C4-2B (cell line): ENCODE measurements at regions not wholly inside any gene's neighbourhood (a gene's known extent, or its start where the extent isn't known, plus 50 kb on each side); places are given as distances from the start of the nearest gene placed in this dataset.

Experiments used
- H3K27ac ChIP-seq: fragments of 450-650 bp; 2 replicates; pipeline ENCODE4 v1.5.1; 2017
- CTCF ChIP-seq: fragments of 450-650 bp; conservative IDR thresholded peaks from 2 replicates; pipeline ENCODE4 v1.5.1; 2017; ENCODE audit warnings: mild to moderate bottlenecking
- ZFX ChIP-seq: fragments of 450-650 bp; IDR thresholded peaks from 2 replicates; pipeline ENCODE4 v1.6.1; 2017

DNA sequence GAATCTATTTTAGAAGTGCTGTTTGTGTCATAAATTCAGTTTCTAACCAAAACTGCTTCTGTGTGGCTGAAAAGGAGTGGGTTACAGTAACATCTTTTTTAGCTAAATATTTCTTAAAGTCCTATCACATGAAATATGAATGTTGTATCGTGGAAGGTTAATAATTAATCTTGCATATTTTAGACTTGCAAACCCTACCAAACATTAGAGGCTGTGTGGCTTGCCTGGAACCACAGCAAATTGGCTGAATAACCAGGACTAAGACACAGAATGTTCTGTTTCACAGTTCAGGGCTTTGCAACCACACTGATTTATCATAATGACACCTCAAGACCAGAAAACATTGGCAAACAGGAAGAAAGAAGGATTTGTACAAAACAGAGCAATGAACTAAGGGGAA, 208.9 kb upstream of the CNTNAP5 start:
- TF ChIP-seq CTCF: no peak
- TF ChIP-seq ZFX: no peak
- no peak overlapping the region for H3K27ac ChIP-seq

GRCh38 chr2:123816928-123817327, 208.2 kb upstream of the CNTNAP5 start:
- TF ChIP-seq ZFX (no peak), CTCF (no peak)

DNA sequence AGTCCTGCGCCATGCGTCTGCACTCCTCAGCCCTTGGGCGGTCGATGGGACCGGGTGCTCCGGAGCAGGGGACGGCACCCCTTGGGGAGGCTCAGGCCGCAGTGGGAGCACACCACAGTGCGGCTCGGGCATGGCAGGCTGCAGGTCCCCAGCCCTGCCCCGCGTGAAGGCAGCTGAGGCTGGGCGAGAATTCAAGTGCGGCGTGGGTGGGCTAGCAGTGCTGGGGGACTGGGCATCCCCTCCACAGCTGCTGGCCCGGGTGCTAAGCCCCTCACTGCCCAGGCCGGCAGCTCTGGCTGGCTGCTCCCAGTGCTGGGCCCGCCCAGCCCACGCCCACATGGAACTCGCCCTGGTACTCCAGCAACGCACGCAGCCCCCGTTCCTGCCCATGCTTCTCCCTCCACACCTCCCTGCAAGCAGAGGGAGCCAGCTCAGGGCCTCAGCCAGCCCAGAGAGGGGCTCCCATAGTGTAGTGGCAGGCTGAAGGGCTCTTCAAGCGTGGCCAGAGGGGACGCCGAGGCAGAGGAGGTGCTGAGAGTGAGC, 198.3 kb upstream of the CNTNAP5 start:
- TF ChIP-seq CTCF (no peak), ZFX (no peak)
- no peak overlapping the region for H3K27ac ChIP-seq

More at GRCh38 chr2:123816928-123817327, 208.2 kb upstream of the CNTNAP5 start:
- no peak overlapping the region for H3K27ac ChIP-seq

DNA sequence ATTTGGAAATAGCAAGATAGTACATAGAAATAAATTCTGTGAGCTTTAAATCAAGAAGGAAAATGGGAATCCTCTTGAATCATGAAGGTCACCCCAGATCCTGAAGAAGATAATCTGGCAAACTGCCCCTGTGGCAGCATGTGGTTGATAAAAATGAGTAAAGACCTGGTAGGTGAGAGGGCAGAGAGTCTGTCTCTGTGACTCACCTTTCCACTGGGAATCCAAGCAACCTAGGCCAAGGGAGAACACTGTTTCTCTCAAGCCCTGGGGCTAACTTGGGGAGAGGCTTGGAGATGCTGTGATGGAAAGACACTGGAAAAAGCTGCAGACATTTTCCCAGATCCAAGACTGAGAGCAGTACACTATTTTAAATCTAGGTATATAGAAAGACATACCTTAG, 185.8 kb upstream of the CNTNAP5 start:
- TF ChIP-seq CTCF (no peak), ZFX (no peak)
- no peak overlapping the region for H3K27ac ChIP-seq

DNA sequence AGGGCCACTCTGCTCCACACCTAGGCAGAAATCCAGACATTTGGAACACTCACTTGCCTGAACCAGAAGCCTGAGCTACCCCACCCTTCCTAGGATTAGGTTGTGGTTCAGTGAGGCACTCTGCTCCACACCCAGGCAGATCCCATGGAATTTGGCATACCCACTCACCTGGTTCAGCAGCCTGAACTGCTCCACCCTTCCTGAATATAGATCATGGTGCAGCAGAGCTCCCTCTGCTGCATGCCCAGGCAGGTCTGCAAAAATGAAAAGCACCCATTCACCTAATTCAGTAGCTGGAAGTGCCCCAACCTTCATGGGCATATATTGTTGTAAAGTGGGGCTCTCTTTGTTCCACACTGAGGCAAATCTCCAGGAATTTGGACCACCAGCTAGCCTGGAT, 185.1 kb upstream of the CNTNAP5 start:
- 0 out of 2 replicates have a peak, but pooled peaks have one; percentile 5 for TF ChIP-seq CTCF
- no peak for TF ChIP-seq ZFX
- no peak overlapping the region for H3K27ac ChIP-seq

- TF ChIP-seq CTCF: no peak
- no peak for TF ChIP-seq ZFX
- no peak overlapping the region for H3K27ac ChIP-seq
Measured at GRCh38 chr2:123840574-123840973, 184.5 kb upstream of the CNTNAP5 start.

DNA sequence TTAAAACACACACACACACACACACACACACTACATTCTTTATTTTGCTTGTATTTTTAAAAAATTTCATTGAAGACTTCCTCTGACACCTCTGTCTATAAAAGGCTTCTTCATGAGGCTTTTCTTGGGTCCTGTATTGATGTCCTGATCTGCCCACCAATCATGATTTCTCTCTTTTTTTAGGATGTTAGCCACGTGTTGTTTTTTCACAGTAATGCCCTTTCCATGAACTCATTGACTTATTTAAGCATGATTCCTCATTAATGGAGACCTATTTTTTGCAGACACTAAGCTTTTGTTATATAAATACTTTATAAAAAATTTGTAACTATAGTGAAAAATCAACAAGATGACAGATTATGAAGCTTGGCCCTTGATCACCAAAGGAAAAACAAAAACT, 173.8 kb upstream of the CNTNAP5 start:
- no peak for TF ChIP-seq ZFX
- no peak for TF ChIP-seq CTCF
- H3K27ac ChIP-seq: no peak overlapping the region
